A673 (cell line): ENCODE measurements at regions not wholly inside any gene's neighbourhood (a gene's known extent, or its start where the extent isn't known, plus 50 kb on each side); places are given as distances from the start of the nearest gene placed in this dataset.

Experiments
- BruUV-seq: library from RNA; stranded (reverse); fragments of 400-500 nt; replicated peaks from 2 replicates; lab custom pipeline; 2021; lab: Mats Ljungman, UMichigan
- CTCF ChIA-PET: fragments of 300-600 bp; sonication (Branson Sonifier 250); formaldehyde crosslinking; loops from one replicate; lab custom pipeline; 2022; ENCODE audit warnings: antibody characterized with exemption; lab: Charles Lee
- POLR2A ChIA-PET: fragments of 300-600 bp; sonication (Branson Sonifier 250); formaldehyde crosslinking; loops from one replicate; lab custom pipeline; 2022; ENCODE audit warnings: antibody characterized with exemption; ENCODE audit not compliant: low non-redundant PET; lab: Charles Lee
- DNase-seq: peaks from one replicate; pipeline ENCODE4 v3.0.0-alpha.2; 2015; ENCODE audit warnings: low spot score
- H3K27ac ChIP-seq: fragments of 200-600 bp; sonication (generic); 2 replicates; pipeline ENCODE4 v1.5.1; 2016; ENCODE audit warnings: mixed run types, low read depth, mild to moderate bottlenecking, mixed read lengths, antibody characterized with exemption, low read length; ENCODE audit not compliant: poor library complexity, severe bottlenecking
- H3K27me3 ChIP-seq: fragments of 200-600 bp; sonication (generic); replicated peaks from 2 replicates; pipeline ENCODE4 v1.6.1; 2017; ENCODE audit warnings: mixed run types, low read depth, mild to moderate bottlenecking, mixed read lengths, antibody characterized with exemption, low read length; ENCODE audit not compliant: insufficient read depth, poor library complexity
- H3K36me3 ChIP-seq: fragments of 200-600 bp; sonication (generic); 2 replicates; pipeline ENCODE4 v1.6.1; 2016; ENCODE audit warnings: mixed run types, mild to moderate bottlenecking, mixed read lengths, antibody characterized with exemption, low read length; ENCODE audit not compliant: insufficient read depth, poor library complexity, severe bottlenecking
- H3K4me1 ChIP-seq: fragments of 200-600 bp; sonication (generic); 2 replicates; pipeline ENCODE4 v1.6.1; 2017; ENCODE audit warnings: mixed run types, mild to moderate bottlenecking, mixed read lengths, antibody characterized with exemption, low read length; ENCODE audit not compliant: insufficient read depth, poor library complexity, severe bottlenecking
- H3K4me3 ChIP-seq: fragments of 200-600 bp; sonication (generic); 2 replicates; pipeline ENCODE4 v1.5.1; 2016; ENCODE audit warnings: low read depth, mixed run types, mild to moderate bottlenecking, mixed read lengths, low read length; ENCODE audit not compliant: poor library complexity, severe bottlenecking
- H3K9me3 ChIP-seq: fragments of 200-600 bp; sonication (generic); 2 replicates; pipeline ENCODE4 v1.6.1; 2016; ENCODE audit warnings: mixed run types, low read depth, mild to moderate bottlenecking, mixed read lengths, antibody characterized with exemption, low read length; ENCODE audit not compliant: poor library complexity, severe bottlenecking
- EZH2 ChIP-seq: fragments of 200-600 bp; sonication (generic); IDR thresholded peaks from 2 replicates; pipeline ENCODE4 v1.6.1; 2017; ENCODE audit warnings: borderline replicate concordance, low read depth, mild to moderate bottlenecking, mixed read lengths, antibody characterized with exemption, low read length; ENCODE audit not compliant: poor library complexity, severe bottlenecking
- intact Hi-C: fragments of 100-400 bp; cut with micrococcal nuclease; formaldehyde crosslinking; loops from one replicate; pipeline ENCODE4 v1.10.0; 2022; ENCODE audit not compliant: unreplicated experiment
- TF ChIP-seq, protein P1 (sequence below): fragments of 300-800, 200-600 bp; sonication (generic); conservative IDR thresholded peaks from 2 replicates; pipeline ENCODE4 v1.5.1; 2017; ENCODE audit warnings: low read depth, mild to moderate bottlenecking, antibody characterized with exemption, low read length, moderate library complexity, mixed read lengths

DNA sequence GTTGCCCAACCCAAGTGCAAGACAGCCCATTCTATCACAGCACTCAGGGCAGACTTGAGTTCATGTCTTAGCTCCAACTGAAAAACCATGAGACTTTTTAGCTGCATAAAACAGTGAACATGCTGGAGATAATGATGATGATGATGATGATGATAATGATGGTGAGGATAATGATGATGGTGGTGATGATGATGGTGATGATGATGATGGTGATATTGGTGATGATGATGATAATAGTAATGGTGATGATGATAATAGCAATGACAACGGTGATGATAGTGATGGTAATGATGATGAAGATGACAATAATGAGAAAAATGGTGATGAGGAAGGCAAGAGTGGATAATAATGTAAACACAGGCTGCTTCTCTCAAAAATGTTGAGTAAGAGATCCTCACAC lies 576.2 kb downstream of the BCL11B start:
- Histone ChIP-seq H3K27ac (no peak overlapping the region), H3K27me3 (no peaks in the 10 kb centered on the region), H3K4me1 (no peaks in the 10 kb centered on the region), H3K36me3 (no peaks in the 10 kb centered on the region), H3K9me3 (no peaks in the 10 kb centered on the region), H3K4me3 (no peak overlapping the region)
- no TSS peak for BruUV-seq
- DNase-seq = no peak
- intact Hi-C loops = no loop called here
- CTCF ChIA-PET = no interaction called here
- TF ChIP-seq, protein P1, sequence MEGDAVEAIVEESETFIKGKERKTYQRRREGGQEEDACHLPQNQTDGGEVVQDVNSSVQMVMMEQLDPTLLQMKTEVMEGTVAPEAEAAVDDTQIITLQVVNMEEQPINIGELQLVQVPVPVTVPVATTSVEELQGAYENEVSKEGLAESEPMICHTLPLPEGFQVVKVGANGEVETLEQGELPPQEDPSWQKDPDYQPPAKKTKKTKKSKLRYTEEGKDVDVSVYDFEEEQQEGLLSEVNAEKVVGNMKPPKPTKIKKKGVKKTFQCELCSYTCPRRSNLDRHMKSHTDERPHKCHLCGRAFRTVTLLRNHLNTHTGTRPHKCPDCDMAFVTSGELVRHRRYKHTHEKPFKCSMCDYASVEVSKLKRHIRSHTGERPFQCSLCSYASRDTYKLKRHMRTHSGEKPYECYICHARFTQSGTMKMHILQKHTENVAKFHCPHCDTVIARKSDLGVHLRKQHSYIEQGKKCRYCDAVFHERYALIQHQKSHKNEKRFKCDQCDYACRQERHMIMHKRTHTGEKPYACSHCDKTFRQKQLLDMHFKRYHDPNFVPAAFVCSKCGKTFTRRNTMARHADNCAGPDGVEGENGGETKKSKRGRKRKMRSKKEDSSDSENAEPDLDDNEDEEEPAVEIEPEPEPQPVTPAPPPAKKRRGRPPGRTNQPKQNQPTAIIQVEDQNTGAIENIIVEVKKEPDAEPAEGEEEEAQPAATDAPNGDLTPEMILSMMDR = no peak
- no peak for TF ChIP-seq EZH2
- POLR2A ChIA-PET = no interaction called here

DNA sequence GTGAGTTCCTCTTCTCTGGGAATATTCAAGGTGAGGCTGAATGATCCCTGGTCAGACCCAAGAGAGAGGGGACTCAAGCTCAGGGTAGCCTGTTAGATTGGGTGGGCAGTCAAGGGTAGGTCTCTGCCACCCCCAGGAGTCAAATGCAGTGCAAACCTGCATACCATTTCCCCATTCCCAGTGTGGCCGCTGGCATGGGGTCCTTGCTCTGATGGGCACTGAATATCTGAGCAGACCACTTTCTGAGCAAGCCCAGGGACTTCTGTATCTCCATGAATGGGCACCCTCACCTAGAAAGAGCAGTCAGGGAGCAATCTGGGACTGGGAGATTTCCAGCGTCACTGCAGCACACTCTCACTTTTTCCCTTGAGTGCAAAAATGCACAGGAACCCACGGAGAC lies 573.7 kb downstream of the BCL11B start:
- H3K4me1 ChIP-seq = no peaks in the 10 kb centered on the region
- no peaks in the 10 kb centered on the region for H3K36me3 ChIP-seq
- no TSS peak for BruUV-seq
- TF ChIP-seq, protein P1 = no peak
- TF ChIP-seq EZH2 = no peak
- no peaks in the 10 kb centered on the region for H3K9me3 ChIP-seq
- intact Hi-C loops = no loop called here
- DNase-seq = no peak
- POLR2A ChIA-PET = no interaction called here
- H3K4me3 ChIP-seq = no peak overlapping the region
- H3K27ac ChIP-seq = no peak overlapping the region
- no peaks in the 10 kb centered on the region for H3K27me3 ChIP-seq
- CTCF ChIA-PET = no interaction called here

DNA sequence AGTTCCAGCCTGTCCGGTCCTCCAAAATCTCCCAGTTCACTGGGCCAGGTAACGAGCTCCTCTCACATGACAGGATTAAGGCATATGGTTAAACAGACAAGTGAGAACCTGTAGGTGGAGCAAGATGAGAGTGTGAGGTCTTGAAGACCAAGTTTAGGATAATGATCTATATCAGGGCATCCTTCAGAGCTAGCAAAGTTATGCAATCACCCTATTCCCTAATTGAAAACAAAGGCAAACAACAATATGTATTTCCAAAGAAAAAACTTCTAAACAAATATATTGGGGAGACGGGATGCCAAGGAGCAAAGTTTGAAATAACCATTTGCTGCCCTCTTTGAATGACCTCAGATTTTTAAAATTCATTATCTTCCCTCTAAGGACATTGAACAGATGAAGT lies 571.2 kb downstream of the BCL11B start:
- no TSS peak for BruUV-seq
- CTCF ChIA-PET = no interaction called here
- H3K27ac ChIP-seq = no peak overlapping the region
- DNase-seq = no peak
- H3K27me3 ChIP-seq = no peaks in the 10 kb centered on the region
- POLR2A ChIA-PET = no interaction called here
- TF ChIP-seq, protein P1 = no peak
- no peak for TF ChIP-seq EZH2
- no peak overlapping the region for H3K4me3 ChIP-seq
- H3K36me3 ChIP-seq = no peaks in the 10 kb centered on the region
- no peaks in the 10 kb centered on the region for H3K9me3 ChIP-seq
- intact Hi-C loops = no loop called here
- H3K4me1 ChIP-seq = peaks cover 10% of the 10 kb centered on the region
